Gastroesophageal sphincter (tissue), 3 donors: ENCODE measurements at regions not wholly inside any gene's neighbourhood (a gene's known extent, or its start where the extent isn't known, plus 50 kb on each side); places are given as distances from the start of the nearest gene placed in this dataset.

Source experiments
- CTCF ChIP-seq, 4 experiments: fragments of 200-600 bp in 2 of 4; fragments of 450-650 bp in 2 of 4; sonication (generic) in 1 of 4; IDR thresholded peaks; one replicate each; pipeline ENCODE4 v1.5.1; 2017 to 2019; ENCODE audit warnings: antibody characterized with exemption in 4 of 4, mild to moderate bottlenecking in 2 of 4, moderate library complexity in 2 of 4
- POLR2AphosphoS5 ChIP-seq: sonication (generic); formaldehyde crosslinking; IDR thresholded peaks from one replicate; pipeline ENCODE4 v1.6.1; 2017; ENCODE audit warnings: antibody characterized with exemption

- no peak for TF ChIP-seq CTCF (IDR thresholded peaks at IDR 0.05)
- no peak for TF ChIP-seq POLR2AphosphoS5
Observed at GRCh38 chr14:45651890-45652289, 398.9 kb upstream of the MIS18BP1 start.
